H1 (cell line): ENCODE measurements at regions not wholly inside any gene's neighbourhood (a gene's known extent, or its start where the extent isn't known, plus 50 kb on each side); places are given as distances from the start of the nearest gene placed in this dataset.

Experiments
- ASH2L ChIP-seq: fragments of 200-600, 300-600 bp; sonication (generic); IDR thresholded peaks from one replicate; pipeline ENCODE4 v1.7.1; 2017; ENCODE audit warnings: low read length
- ATF3 ChIP-seq: IDR thresholded peaks from 2 replicates; pipeline ENCODE4 v1.6.1; 2011; ENCODE audit warnings: low read depth, mild to moderate bottlenecking, low read length; ENCODE audit not compliant: insufficient read depth
- BACH1 ChIP-seq: IDR thresholded peaks from 2 replicates; pipeline ENCODE4 v1.6.1; 2012; ENCODE audit warnings: low read length, improper control_type of control experiment
- CBX5 ChIP-seq: fragments of 300-800, 300-1000 bp; sonication (generic); IDR thresholded peaks from 2 replicates; pipeline ENCODE4 v1.7.1; 2016; ENCODE audit warnings: antibody characterized with exemption, low read length, low read depth
- CHD7 ChIP-seq: fragments of 300-600 bp; sonication (generic); IDR thresholded peaks from 2 replicates; pipeline ENCODE4 v1.7.1; 2012; ENCODE audit warnings: low read length, moderate library complexity, mild to moderate bottlenecking, inconsistent platforms; ENCODE audit not compliant: insufficient replicate concordance
- POLR2A ChIP-seq, 2 experiments: IDR thresholded peaks; 1 replicate in 1 of 2; 2 replicates in 1 of 2; pipeline ENCODE4 v1.6.1; 2011; ENCODE audit warnings: low read depth in 2 of 2, low read length in 2 of 2, mild to moderate bottlenecking in 2 of 2; ENCODE audit errors: control extremely low read depth in 1 of 2
- POU5F1 ChIP-seq: IDR thresholded peaks from 2 replicates; pipeline ENCODE4 v1.6.1; 2011; ENCODE audit warnings: low read depth, mild to moderate bottlenecking, low read length, moderate library complexity
- SIRT6 ChIP-seq: IDR thresholded peaks from one replicate; pipeline ENCODE4 v1.7.1; 2012; ENCODE audit warnings: low read length, inconsistent platforms
- SP1 ChIP-seq: IDR thresholded peaks from 2 replicates; pipeline ENCODE4 v1.6.1; 2011; ENCODE audit warnings: low read depth, low read length
- TBP ChIP-seq: IDR thresholded peaks from 2 replicates; pipeline ENCODE4 v1.6.1; 2011; ENCODE audit warnings: low read depth, low read length, improper control_type of control experiment

GRCh38 chr4:145420595-145421214 is 60.9 kb upstream of the SMAD1 start (continued):
- TF ChIP-seq CHD7 (no peak), ATF3 (no peak), POU5F1 (no peak), BACH1 (no peak), SIRT6 (no peak), TBP (no peak), POLR2A (IDR thresholded peaks at IDR 0.05; ENCODE audit: control extremely low read depth in 1 of 2, low read depth in 2 of 2, low read length in 2 of 2) (no peak), CBX5 (no peak), SP1 (no peak), ASH2L (no peak)
